PFSK-1 (cell line): ENCODE measurements at regions not wholly inside any gene's neighbourhood (a gene's known extent, or its start where the extent isn't known, plus 50 kb on each side); places are given as distances from the start of the nearest gene placed in this dataset.

Source experiments
- POLR2AphosphoS5 ChIP-seq: IDR thresholded peaks from 2 replicates; pipeline ENCODE4 v1.6.1; 2012; ENCODE audit warnings: low read depth, mild to moderate bottlenecking, control low read depth, low read length, moderate library complexity
- TAF1 ChIP-seq: IDR thresholded peaks from 2 replicates; pipeline ENCODE4 v1.6.1; 2012; ENCODE audit warnings: low read length, control low read depth, borderline replicate concordance; ENCODE audit not compliant: insufficient read depth

DNA sequence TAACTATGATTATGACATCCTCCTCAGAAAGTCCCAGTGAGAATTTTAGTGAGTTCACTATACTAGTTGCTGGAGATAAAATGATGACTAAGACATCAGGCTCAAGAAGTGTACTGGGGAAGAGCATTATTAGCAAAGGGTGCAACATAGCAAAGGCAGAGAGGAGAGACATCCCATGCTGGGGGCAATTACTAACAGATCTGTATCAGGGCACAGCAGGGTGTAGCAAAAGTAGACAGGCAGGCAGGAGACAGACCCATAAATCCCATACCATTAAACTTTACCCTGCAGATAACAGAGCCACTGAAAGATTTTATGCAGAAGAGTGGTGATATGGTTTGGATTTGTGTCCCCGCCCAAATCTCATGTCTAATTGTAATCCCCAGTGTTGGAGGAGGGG lies 161.7 kb downstream of the SP3 start:
- no peak for TF ChIP-seq POLR2AphosphoS5
- no peak for TF ChIP-seq TAF1
